LoVo (cell line): ENCODE measurements at regions not wholly inside any gene's neighbourhood (a gene's known extent, or its start where the extent isn't known, plus 50 kb on each side); places are given as distances from the start of the nearest gene placed in this dataset.
"Not testable (repeated sequence)": the region's sequence is repeated elsewhere in the genome, so short reads cannot be mapped to it uniquely, and the experiment has no call there.

Experiments used
- DNase-seq: peaks from one replicate; pipeline ENCODE4 v3.0.0-alpha.2; 2016; ENCODE audit warnings: low spot score

GRCh38 chr2:33690686-33691085 is 91.6 kb upstream of the FAM98A start:
- DNase-seq, result not testable (repeated sequence)

GRCh38 chr2:33681364-33681757 is 82.3 kb upstream of the FAM98A start:
- DNase-seq, result no peak

- no peak for DNase-seq
Measured at GRCh38 chr2:33680644-33681363, 81.7 kb upstream of the FAM98A start.

- no peak for DNase-seq
Measured at GRCh38 chr2:33678436-33678835, 79.3 kb upstream of the FAM98A start.

DNA sequence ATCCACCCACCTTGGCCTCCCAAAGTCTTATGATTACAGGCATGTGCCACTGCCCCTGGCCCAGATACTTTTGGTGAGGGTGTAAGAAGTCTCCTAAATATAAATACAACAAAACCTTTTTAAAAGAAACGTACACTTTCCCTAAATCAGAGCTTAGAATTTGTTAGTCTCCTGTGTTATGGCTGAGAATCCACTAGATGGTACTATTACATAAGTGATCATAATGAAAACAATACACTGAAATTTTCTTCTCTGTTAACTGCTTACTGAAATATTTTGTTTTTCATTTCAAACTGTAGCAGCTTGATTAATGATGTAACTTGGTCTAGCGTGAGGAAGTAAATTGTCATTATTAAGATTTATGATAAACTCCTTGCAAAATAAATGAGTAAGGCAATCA is 74.8 kb upstream of the FAM98A start:
- peak; percentile 23 for DNase-seq

- DNase-seq, result no peak
Measured at GRCh38 chr2:33672896-33673295, 73.8 kb upstream of the FAM98A start.

- DNase-seq, result no peak
Measured at GRCh38 chr2:33672389-33672788, 73.3 kb upstream of the FAM98A start.

GRCh38 chr2:33671198-33671597 is 72.1 kb upstream of the FAM98A start:
- DNase-seq, result no peak

- DNase-seq, result no peak
Measured at GRCh38 chr2:33670392-33670937, 71.4 kb upstream of the FAM98A start.

DNA sequence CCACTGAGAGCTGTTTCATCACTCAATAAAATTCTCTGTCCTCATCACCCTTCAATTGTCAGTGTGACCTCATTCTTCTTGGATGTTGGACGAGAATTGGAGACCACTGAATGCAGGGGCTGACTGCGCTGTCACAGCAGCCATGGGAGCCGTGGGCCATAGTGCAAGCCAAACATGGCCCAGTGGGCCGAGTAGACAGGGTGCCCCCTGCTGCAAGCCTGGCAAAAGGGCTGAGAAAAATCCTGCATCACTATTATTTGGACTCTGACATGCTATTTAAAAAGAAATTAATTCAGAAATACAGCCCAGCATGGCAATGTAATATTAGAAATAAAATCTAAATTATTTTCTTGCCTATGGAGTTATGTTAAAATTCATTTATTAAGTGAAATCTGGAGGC is 67.8 kb upstream of the FAM98A start:
- no peak for DNase-seq

GRCh38 chr2:33665039-33665438 is 65.9 kb upstream of the FAM98A start:
- no peak for DNase-seq

- DNase-seq, result no peak
Measured at GRCh38 chr2:33660416-33661123, 61.5 kb upstream of the FAM98A start.

DNA sequence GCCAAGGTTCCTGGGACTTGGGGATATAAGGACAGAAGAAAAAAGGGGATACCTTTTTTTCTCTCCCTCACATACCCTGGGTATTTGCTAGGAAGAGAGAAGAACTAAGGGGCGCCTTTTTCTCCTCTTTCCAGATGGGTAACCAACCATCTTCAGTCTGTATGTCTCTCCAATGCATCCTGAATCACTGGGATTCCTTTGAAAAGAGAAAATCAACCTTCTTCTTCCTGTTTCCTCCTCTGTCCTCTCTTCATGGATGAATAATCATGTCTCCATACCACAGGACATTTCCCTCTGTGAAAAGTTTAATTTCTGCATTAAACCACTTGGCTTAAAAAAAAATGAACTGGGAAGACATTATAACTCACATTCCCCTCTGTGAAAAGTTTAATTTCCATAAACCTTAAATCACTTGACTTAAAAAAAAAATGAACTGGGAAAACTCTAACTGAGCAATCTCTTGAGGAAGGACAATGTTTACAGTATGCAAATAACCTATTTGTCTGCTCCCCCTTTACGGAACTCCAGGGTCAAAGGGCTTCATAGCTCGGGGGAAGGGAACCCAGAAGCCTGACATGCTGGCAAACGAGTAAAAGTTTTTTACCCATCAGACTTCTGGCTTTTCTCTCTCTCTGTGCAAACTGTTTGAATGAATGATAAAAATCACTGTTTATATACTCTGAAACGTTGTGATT is 56.7 kb upstream of the FAM98A start:
- DNase-seq, result no peak

GRCh38 chr2:33652830-33653229 is 53.7 kb upstream of the FAM98A start:
- DNase-seq, result no peak

DNA sequence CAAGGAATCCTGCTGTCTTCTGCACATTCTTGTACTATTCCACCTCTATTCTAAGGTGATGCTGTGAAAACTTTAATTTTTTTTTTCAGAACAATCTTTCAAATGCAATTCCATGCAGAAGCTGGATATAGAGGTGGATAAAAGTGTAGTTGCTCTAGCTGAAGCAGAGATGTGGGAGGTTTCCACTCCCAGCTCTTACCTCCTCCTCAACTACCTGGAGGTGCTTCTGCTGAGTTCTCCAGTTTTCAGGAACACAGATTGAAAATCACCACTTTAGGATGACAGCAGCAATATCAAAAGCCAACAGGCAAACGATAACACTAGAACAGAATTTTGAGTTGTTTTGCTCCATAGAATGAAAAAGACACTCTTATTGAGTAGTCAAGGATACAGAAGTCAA is 51.1 kb upstream of the FAM98A start:
- no peak for DNase-seq
